ENCODE measurements at regions not wholly inside any gene's neighbourhood (a gene's known extent, or its start where the extent isn't known, plus 50 kb on each side); places are given as distances from the start of the nearest gene placed in this dataset.
"Not testable (repeated sequence)": the region's sequence is repeated elsewhere in the genome, so short reads cannot be mapped to it uniquely, and the experiment has no call there.

- not testable (repeated sequence) for TF ChIP-seq CTCF (conservative IDR thresholded peaks at IDR 0.05; ENCODE audit: low read depth, low read length); EZH2 (IDR thresholded peaks at IDR 0.05; ENCODE audit: low read length, unreplicated experiment)
These were observed 114.7 kb upstream of the NBPF26 start for GRCh38 chr1:120609015-120609573.
